HG02642 (cell line): ENCODE measurements at regions not wholly inside any gene's neighbourhood (a gene's known extent, or its start where the extent isn't known, plus 50 kb on each side); places are given as distances from the start of the nearest gene placed in this dataset.
"Not testable (repeated sequence)": the region's sequence is repeated elsewhere in the genome, so short reads cannot be mapped to it uniquely, and the experiment has no call there.

Experiments used
- ATAC-seq: cut with Tn5 transposase; IDR thresholded peaks from one replicate; pipeline ENCODE4 v1.9.1; 2021; ENCODE audit warnings: mild to moderate bottlenecking; ENCODE audit not compliant: unreplicated experiment, poor library complexity

- ATAC-seq: not testable (repeated sequence)
Measured at GRCh38 chr22:15772337-15772736, 82.5 kb downstream of the POTEH start.

GRCh38 chr22:15775118-15775517, 85.3 kb downstream of the POTEH start:
- ATAC-seq: not testable (repeated sequence)

GRCh38 chr22:15775670-15776669, 86.1 kb downstream of the POTEH start:
- ATAC-seq: not testable (repeated sequence)

- not testable (repeated sequence) for ATAC-seq
Measured at GRCh38 chr22:15776727-15777126, 86.9 kb downstream of the POTEH start.

- ATAC-seq: not testable (repeated sequence)
Measured at GRCh38 chr22:15777150-15777549, 87.3 kb downstream of the POTEH start.

GRCh38 chr22:15777557-15777956, 87.7 kb downstream of the POTEH start:
- ATAC-seq: not testable (repeated sequence)

- ATAC-seq: not testable (repeated sequence)
Measured at GRCh38 chr22:15778366-15778765, 88.5 kb downstream of the POTEH start.

GRCh38 chr22:15781652-15782051, 91.8 kb downstream of the POTEH start:
- ATAC-seq: not testable (repeated sequence)

GRCh38 chr22:15782933-15783332, 93.1 kb downstream of the POTEH start:
- ATAC-seq: not testable (repeated sequence)

GRCh38 chr22:15784383-15785085, 94.7 kb downstream of the POTEH start:
- not testable (repeated sequence) for ATAC-seq

GRCh38 chr22:15786942-15787733, 97.3 kb downstream of the POTEH start:
- ATAC-seq: not testable (repeated sequence)

- not testable (repeated sequence) for ATAC-seq
Measured at GRCh38 chr22:15791557-15791956, 101.7 kb downstream of the POTEH start.

GRCh38 chr22:15799935-15800334, 110.1 kb downstream of the POTEH start:
- ATAC-seq: not testable (repeated sequence)

GRCh38 chr22:15811141-15811540, 121.3 kb downstream of the POTEH start:
- ATAC-seq: peak; percentile 75

- not testable (repeated sequence) for ATAC-seq
Measured at GRCh38 chr22:15815783-15816182, 126.0 kb downstream of the POTEH start.

- ATAC-seq: not testable (repeated sequence)
Measured at GRCh38 chr22:15816470-15816869, 126.6 kb downstream of the POTEH start.

- ATAC-seq: not testable (repeated sequence)
Measured at GRCh38 chr22:15817264-15817663, 127.4 kb downstream of the POTEH start.

GRCh38 chr22:15819886-15820285, 130.1 kb downstream of the POTEH start:
- ATAC-seq: not testable (repeated sequence)

GRCh38 chr22:15821088-15821487, 131.3 kb downstream of the POTEH start:
- ATAC-seq: not testable (repeated sequence)

GRCh38 chr22:15822001-15822400, 132.2 kb downstream of the POTEH start:
- ATAC-seq: not testable (repeated sequence)
